Suprapubic skin (tissue), 4 donors: ENCODE measurements at regions not wholly inside any gene's neighbourhood (a gene's known extent, or its start where the extent isn't known, plus 50 kb on each side); places are given as distances from the start of the nearest gene placed in this dataset.

Experiments used
- DNase-seq, 2 donors: peaks; one replicate each; pipeline ENCODE4 v3.0.0-alpha.2; 2019; ENCODE audit warnings: low spot score in 2 of 2
- H3K27ac ChIP-seq: fragments of 200-600 bp; sonication (generic); one replicate; pipeline ENCODE4 v1.5.1; 2019
- H3K27me3 ChIP-seq: fragments of 200-600 bp; sonication (generic); one replicate; pipeline ENCODE4 v1.5.1; 2019
- H3K36me3 ChIP-seq: fragments of 200-600 bp; sonication (generic); one replicate; pipeline ENCODE4 v1.5.1; 2019
- H3K4me1 ChIP-seq: fragments of 200-600 bp; sonication (generic); one replicate; pipeline ENCODE4 v1.5.1; 2019
- H3K4me3 ChIP-seq: fragments of 200-600 bp; sonication (generic); one replicate; pipeline ENCODE4 v1.5.1; 2019; ENCODE audit warnings: mild to moderate bottlenecking
- H3K9me3 ChIP-seq: fragments of 200-600 bp; sonication (generic); one replicate; pipeline ENCODE4 v1.5.1; 2019
- EP300 ChIP-seq: sonication (generic); formaldehyde crosslinking; IDR thresholded peaks from one replicate; pipeline ENCODE4 v1.6.1; 2017; ENCODE audit warnings: antibody characterized with exemption
- POLR2A ChIP-seq, 2 donors: fragments of 450-650 bp; IDR thresholded peaks; one replicate each; pipeline ENCODE4 v1.6.1; 2017; ENCODE audit warnings: antibody characterized with exemption in 2 of 2, mild to moderate bottlenecking in 2 of 2, moderate library complexity in 2 of 2
- POLR2AphosphoS5 ChIP-seq, 3 donors: sonication (generic); formaldehyde crosslinking; IDR thresholded peaks; one replicate each; pipeline ENCODE4 v1.6.1; 2017; ENCODE audit warnings: antibody characterized with exemption in 3 of 3
- WGBS: methylation state at CpG from one replicate; pipeline ENCODE4 v1.1.5; 2018; 5-methylcytosine and 5-hydroxymethylcytosine counted together
- TF ChIP-seq, protein P1 (sequence below), 2 donors: fragments of 200-600 bp in 1 of 2; fragments of 450-650 bp in 1 of 2; sonication (generic) in 1 of 2; IDR thresholded peaks; one replicate each; pipeline ENCODE4 v1.5.1; 2016 to 2019; ENCODE audit warnings: antibody characterized with exemption in 2 of 2, mild to moderate bottlenecking in 1 of 2, moderate library complexity in 1 of 2

DNA sequence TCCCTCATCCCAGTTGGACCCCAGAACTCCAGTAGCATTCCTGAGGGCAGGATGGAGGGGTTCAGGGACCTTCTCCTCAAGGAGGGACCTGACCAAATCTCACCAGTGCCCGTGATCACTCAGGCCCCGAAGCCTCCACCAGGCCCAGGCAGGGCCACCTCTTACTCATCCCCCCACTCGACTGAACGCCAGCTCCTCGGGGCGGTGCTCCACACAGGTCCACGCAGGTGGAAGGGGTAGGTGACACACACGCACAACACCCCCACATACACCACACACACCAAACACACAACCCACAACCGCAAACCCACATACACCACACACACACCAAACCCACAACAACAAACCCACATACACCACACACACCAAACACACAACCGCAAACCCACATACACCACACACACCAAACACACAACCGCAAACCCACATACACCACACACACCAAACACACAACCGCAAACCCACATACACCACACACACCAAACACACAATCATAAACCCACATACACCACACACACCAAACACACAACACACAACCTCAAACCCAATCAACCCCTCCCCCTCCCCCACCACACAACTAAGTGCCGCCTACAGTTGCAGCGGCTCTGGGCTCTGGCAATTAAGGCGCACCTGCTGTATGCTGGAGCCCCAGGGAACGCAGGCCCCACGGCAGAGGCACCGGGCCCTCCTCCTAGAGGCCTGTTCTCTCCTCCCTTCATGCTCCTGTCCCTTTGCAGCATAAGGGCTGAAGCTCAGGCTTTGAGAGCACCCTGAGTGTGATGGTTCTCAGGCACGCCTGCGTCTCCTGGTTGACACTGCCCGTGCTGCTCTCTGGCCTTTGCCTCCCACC is 1318.1 kb downstream of the TBC1D22A start:
- Histone ChIP-seq H3K4me1 (no peaks in the 10 kb centered on the region), H3K4me3 (no peak overlapping the region), H3K9me3 (no peaks in the 10 kb centered on the region), H3K27me3 (peaks cover 15% of the 10 kb centered on the region), H3K27ac (no peak overlapping the region), H3K36me3 (no peaks in the 10 kb centered on the region)
- no peak for TF ChIP-seq EP300
- TF ChIP-seq, protein P1, sequence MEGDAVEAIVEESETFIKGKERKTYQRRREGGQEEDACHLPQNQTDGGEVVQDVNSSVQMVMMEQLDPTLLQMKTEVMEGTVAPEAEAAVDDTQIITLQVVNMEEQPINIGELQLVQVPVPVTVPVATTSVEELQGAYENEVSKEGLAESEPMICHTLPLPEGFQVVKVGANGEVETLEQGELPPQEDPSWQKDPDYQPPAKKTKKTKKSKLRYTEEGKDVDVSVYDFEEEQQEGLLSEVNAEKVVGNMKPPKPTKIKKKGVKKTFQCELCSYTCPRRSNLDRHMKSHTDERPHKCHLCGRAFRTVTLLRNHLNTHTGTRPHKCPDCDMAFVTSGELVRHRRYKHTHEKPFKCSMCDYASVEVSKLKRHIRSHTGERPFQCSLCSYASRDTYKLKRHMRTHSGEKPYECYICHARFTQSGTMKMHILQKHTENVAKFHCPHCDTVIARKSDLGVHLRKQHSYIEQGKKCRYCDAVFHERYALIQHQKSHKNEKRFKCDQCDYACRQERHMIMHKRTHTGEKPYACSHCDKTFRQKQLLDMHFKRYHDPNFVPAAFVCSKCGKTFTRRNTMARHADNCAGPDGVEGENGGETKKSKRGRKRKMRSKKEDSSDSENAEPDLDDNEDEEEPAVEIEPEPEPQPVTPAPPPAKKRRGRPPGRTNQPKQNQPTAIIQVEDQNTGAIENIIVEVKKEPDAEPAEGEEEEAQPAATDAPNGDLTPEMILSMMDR (IDR thresholded peaks at IDR 0.05), result no peak
- TF ChIP-seq POLR2A (IDR thresholded peaks at IDR 0.05), result no peak
- no peak for TF ChIP-seq POLR2AphosphoS5 (IDR thresholded peaks at IDR 0.05)
- WGBS, result 91% methylated on average over 20 of the region's 21 CpGs
- no peak for DNase-seq

DNA sequence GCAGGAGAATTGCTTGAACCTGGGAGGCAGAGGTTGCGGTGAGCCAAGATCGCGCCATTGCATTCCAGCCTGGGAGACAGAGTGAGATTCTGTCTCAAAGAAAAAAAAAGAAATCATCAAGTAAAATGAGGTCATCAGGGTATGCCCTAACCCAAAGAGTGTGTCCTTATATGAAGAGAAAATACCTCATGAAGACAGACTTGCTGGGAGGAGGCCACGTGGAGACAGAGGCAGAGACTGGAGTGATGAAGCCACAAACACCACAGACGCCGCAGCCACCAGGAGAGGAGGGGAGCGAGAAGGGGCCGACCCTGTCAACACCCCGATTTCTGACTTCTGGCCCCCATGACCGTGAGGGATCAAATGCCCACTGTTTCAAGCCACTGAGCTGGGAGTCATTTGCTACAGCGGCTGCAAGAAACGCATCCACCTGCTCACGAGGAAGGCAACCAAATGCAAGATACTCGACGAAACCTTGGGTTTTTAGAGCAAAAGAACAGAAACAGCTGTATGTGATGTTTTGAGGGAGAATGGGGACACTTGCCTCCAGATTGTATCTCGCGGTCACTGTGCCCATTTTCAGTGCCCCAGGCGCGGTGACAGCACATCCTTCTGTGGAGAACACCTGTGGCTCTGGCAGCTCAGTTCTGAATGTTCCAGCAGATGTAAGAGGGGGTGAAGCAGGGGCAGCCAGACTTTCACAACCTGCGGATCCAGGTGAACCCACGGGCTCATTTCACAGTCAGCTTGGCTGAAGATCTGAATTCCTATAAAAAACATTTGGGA is 1317.2 kb downstream of the TBC1D22A start:
- DNase-seq, result no peak
- Histone ChIP-seq H3K27me3 (peaks cover 12% of the 10 kb centered on the region), H3K9me3 (no peaks in the 10 kb centered on the region), H3K4me1 (no peaks in the 10 kb centered on the region), H3K36me3 (no peaks in the 10 kb centered on the region), H3K27ac (no peak overlapping the region), H3K4me3 (no peak overlapping the region)
- TF ChIP-seq POLR2A (IDR thresholded peaks at IDR 0.05) (no peak), POLR2AphosphoS5 (IDR thresholded peaks at IDR 0.05) (no peak), EP300 (no peak)
- TF ChIP-seq, protein P1 (IDR thresholded peaks at IDR 0.05), result no peak
- 87% methylated on average over 21 of the region's 21 CpGs for WGBS

DNA sequence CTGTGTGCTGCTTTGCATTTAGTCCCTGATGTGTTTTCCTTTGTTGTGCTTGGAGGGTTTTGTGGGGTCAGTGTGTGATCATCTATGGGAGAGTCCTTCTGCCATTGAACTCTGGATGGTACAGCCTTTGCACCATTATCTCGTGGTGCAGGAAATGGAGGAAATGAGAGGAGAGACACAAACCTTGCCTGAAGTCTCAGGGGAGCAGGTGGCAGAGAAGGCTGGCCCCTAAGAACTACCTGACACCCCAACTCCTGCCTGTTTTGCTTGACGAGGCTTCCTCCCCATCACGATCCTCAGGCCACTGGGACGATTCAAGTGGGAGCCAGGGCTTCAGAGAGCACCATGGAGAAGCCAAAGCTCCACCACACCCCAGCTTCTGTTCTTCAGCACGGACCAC is 1316.4 kb downstream of the TBC1D22A start:
- Histone ChIP-seq H3K4me1 (no peaks in the 10 kb centered on the region), H3K27me3 (peaks cover 15% of the 10 kb centered on the region), H3K36me3 (no peaks in the 10 kb centered on the region), H3K4me3 (no peak overlapping the region), H3K27ac (no peak overlapping the region), H3K9me3 (no peaks in the 10 kb centered on the region)
- TF ChIP-seq POLR2AphosphoS5 (IDR thresholded peaks at IDR 0.05) (no peak), EP300 (no peak), POLR2A (IDR thresholded peaks at IDR 0.05) (no peak)
- TF ChIP-seq, protein P1 (IDR thresholded peaks at IDR 0.05), result no peak
- no peak for DNase-seq
- 83% methylated on average over 5 of the region's 5 CpGs for WGBS

DNA sequence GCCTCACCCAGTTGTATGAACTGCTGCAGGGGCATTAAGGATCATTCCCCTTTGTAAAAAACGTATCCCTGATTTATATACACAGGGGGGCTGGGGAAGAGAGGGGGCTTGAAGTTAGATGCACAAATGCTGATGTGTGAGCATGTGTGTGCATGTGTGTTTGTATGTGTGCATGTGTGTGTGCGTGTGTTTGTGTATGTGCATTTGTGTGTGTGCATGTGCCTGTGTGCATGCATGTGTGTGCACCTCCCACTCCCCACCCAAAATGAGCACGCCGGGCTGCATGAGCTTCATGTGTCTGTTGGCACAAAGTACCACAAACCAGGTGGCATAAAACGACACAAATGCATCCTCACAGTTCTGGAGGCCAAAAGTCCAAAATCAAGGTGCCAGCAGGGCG is 1315.2 kb downstream of the TBC1D22A start:
- Histone ChIP-seq H3K27ac (no peak overlapping the region), H3K27me3 (peaks cover 13% of the 10 kb centered on the region), H3K36me3 (no peaks in the 10 kb centered on the region), H3K4me1 (no peaks in the 10 kb centered on the region), H3K9me3 (no peaks in the 10 kb centered on the region), H3K4me3 (no peak overlapping the region)
- 81% methylated on average over 6 of the region's 6 CpGs for WGBS
- DNase-seq, result no peak
- TF ChIP-seq EP300 (no peak), POLR2A (IDR thresholded peaks at IDR 0.05) (no peak), POLR2AphosphoS5 (IDR thresholded peaks at IDR 0.05) (no peak)
- TF ChIP-seq, protein P1 (IDR thresholded peaks at IDR 0.05), result no peak

DNA sequence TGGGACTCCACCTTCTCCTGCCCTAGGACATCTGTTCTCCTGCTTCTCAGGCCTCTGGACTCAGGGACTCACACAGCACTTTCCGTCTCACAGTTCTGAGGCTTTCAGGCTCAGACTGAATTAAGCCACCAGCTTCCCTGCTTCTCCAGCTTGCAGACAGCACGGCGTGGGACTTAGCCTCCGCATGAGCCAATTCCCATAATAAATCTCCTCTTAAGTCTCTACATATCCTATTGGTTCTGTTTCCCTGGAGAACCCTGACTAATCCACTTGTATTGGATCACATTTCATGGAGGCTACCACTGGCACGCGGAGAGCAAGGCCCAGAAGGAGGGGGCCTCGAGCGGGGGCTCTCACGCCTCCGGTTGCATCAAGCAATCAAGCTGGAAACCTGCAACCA is 1313.6 kb downstream of the TBC1D22A start:
- Histone ChIP-seq H3K9me3 (no peaks in the 10 kb centered on the region), H3K27ac (no peak overlapping the region), H3K4me1 (no peaks in the 10 kb centered on the region), H3K27me3 (peaks cover 13% of the 10 kb centered on the region), H3K36me3 (no peaks in the 10 kb centered on the region), H3K4me3 (no peak overlapping the region)
- TF ChIP-seq EP300 (no peak), POLR2AphosphoS5 (IDR thresholded peaks at IDR 0.05) (no peak), POLR2A (IDR thresholded peaks at IDR 0.05) (no peak)
- TF ChIP-seq, protein P1 (IDR thresholded peaks at IDR 0.05), result no peak
- WGBS, result 51% methylated on average over 10 of the region's 10 CpGs
- DNase-seq, result no peak
